ENCODE measurements at regions not wholly inside any gene's neighbourhood (a gene's known extent, or its start where the extent isn't known, plus 50 kb on each side); places are given as distances from the start of the nearest gene placed in this dataset.

GRCh38 chr5:10912435-10912834, 151.4 kb upstream of the DAP start:
- Mint-ChIP-seq H3K27me3 (ENCODE audit: low read depth) (peaks cover 3% of the 10 kb centered on the region), H3K4me3 (ENCODE audit: unreplicated experiment) (no peak overlapping the region), H3K9me3 (ENCODE audit: low read depth) (peaks cover under 1% of the 10 kb centered on the region), H3K4me1 (ENCODE audit: low read depth) (no peaks in the 10 kb centered on the region), H3K27ac (ENCODE audit: unreplicated experiment) (no peak overlapping the region), H3K36me3 (ENCODE audit: low read depth) (no peaks in the 10 kb centered on the region)
- no peak for TF ChIP-seq CTCF (IDR thresholded peaks at IDR 0.05)
- no peak for DNase-seq (ENCODE audit: low spot score)

- peaks cover 7% of the 10 kb centered on the region for H3K9me3 Mint-ChIP-seq (ENCODE audit: low read depth)
- DNase-seq (ENCODE audit: low spot score): no peak
- peaks cover under 1% of the 10 kb centered on the region for H3K27me3 Mint-ChIP-seq (ENCODE audit: low read depth)
- no peak for TF ChIP-seq CTCF (IDR thresholded peaks at IDR 0.05)
- H3K4me1 Mint-ChIP-seq (ENCODE audit: low read depth): no peaks in the 10 kb centered on the region
- H3K27ac Mint-ChIP-seq (ENCODE audit: unreplicated experiment): no peak overlapping the region
- H3K4me3 Mint-ChIP-seq (ENCODE audit: unreplicated experiment): no peak overlapping the region
- H3K36me3 Mint-ChIP-seq (ENCODE audit: low read depth): no peaks in the 10 kb centered on the region
These were observed 149.2 kb upstream of the DAP start for GRCh38 chr5:10910261-10910660.

- Mint-ChIP-seq H3K27ac (ENCODE audit: unreplicated experiment) (no peak overlapping the region), H3K4me1 (ENCODE audit: low read depth) (no peaks in the 10 kb centered on the region), H3K36me3 (ENCODE audit: low read depth) (no peaks in the 10 kb centered on the region), H3K27me3 (ENCODE audit: low read depth) (peaks cover 6% of the 10 kb centered on the region), H3K4me3 (ENCODE audit: unreplicated experiment) (no peak overlapping the region), H3K9me3 (ENCODE audit: low read depth) (peaks cover 7% of the 10 kb centered on the region)
- TF ChIP-seq CTCF (IDR thresholded peaks at IDR 0.05): no peak
- DNase-seq (ENCODE audit: low spot score): no peak
These were observed 143.9 kb upstream of the DAP start for GRCh38 chr5:10904862-10905432.

GRCh38 chr5:10903786-10904560, 142.9 kb upstream of the DAP start:
- Mint-ChIP-seq H3K27me3 (ENCODE audit: low read depth) (peaks cover 6% of the 10 kb centered on the region), H3K4me1 (ENCODE audit: low read depth) (no peaks in the 10 kb centered on the region), H3K9me3 (ENCODE audit: low read depth) (peaks cover 7% of the 10 kb centered on the region), H3K36me3 (ENCODE audit: low read depth) (no peaks in the 10 kb centered on the region), H3K27ac (ENCODE audit: unreplicated experiment) (no peak overlapping the region), H3K4me3 (ENCODE audit: unreplicated experiment) (no peak overlapping the region)
- no peak for DNase-seq (ENCODE audit: low spot score)
- no peak for TF ChIP-seq CTCF (IDR thresholded peaks at IDR 0.05)

GRCh38 chr5:10902145-10902544, 141.1 kb upstream of the DAP start:
- H3K36me3 Mint-ChIP-seq (ENCODE audit: low read depth): no peaks in the 10 kb centered on the region

More at GRCh38 chr5:10902145-10902544, 141.1 kb upstream of the DAP start:
- no peak for TF ChIP-seq CTCF (IDR thresholded peaks at IDR 0.05)
- Mint-ChIP-seq H3K9me3 (ENCODE audit: low read depth) (peaks cover 4% of the 10 kb centered on the region), H3K4me1 (ENCODE audit: low read depth) (no peaks in the 10 kb centered on the region), H3K27me3 (ENCODE audit: low read depth) (peaks cover 6% of the 10 kb centered on the region), H3K27ac (ENCODE audit: unreplicated experiment) (no peak overlapping the region), H3K4me3 (ENCODE audit: unreplicated experiment) (no peak overlapping the region)
- no peak for DNase-seq (ENCODE audit: low spot score)

Data from chondrocyte (in vitro differentiated cells).